Motor neuron (in vitro differentiated cells): ENCODE measurements at regions not wholly inside any gene's neighbourhood (a gene's known extent, or its start where the extent isn't known, plus 50 kb on each side); places are given as distances from the start of the nearest gene placed in this dataset.

ENCODE experiments used
- ATAC-seq, 8 experiments: fragments of 200-7000 bp; cut with Tn5 transposase; replicated peaks in 6 of 8; 2 replicates each; pipeline ENCODE4 v1.8.0; 2021; ENCODE audit warnings: mild to moderate bottlenecking in 8 of 8, moderate library complexity in 8 of 8
- H3K27ac ChIP-seq, 2 donors: fragments of 250-450 bp; sonication (Bioruptor Pico); 2 replicates each; pipeline ENCODE4 v1.9.0; 2021; ENCODE audit warnings: antibody characterized with exemption in 2 of 2, mild to moderate bottlenecking in 2 of 2, moderate library complexity in 1 of 2
- H3K4me1 ChIP-seq, 2 donors: fragments of 250-450 bp; sonication (Bioruptor Pico); replicated peaks in 1 of 2; 2 replicates each; pipeline ENCODE4 v1.6.1; 2021; ENCODE audit warnings: antibody characterized with exemption in 2 of 2, mild to moderate bottlenecking in 2 of 2, moderate library complexity in 1 of 2
- H3K4me3 ChIP-seq, 5 donors: fragments of 250-450 bp; sonication (Bioruptor Pico); 2 replicates each; pipeline ENCODE4 v1.9.0; 2021; ENCODE audit warnings: antibody characterized with exemption in 5 of 5, mild to moderate bottlenecking in 5 of 5, moderate library complexity in 4 of 5
- WGBS, 10 experiments: fragments of 450-650 bp; shearing (Covaris generic); methylation state at CpG; one replicate each; pipeline ENCODE4 v1.0.0; 2022; 5-methylcytosine and 5-hydroxymethylcytosine counted together
- in situ Hi-C, 9 experiments: fragments of 400-800 bp; cut with MboI; loops; one replicate each; pipeline ENCODE4 v1.15.0; 2021; ENCODE audit warnings: low sequenced_read_pairs in 9 of 9, low pct_unique_long_range_greater_than_20kb in 2 of 9; ENCODE audit not compliant: unreplicated experiment in 9 of 9

DNA sequence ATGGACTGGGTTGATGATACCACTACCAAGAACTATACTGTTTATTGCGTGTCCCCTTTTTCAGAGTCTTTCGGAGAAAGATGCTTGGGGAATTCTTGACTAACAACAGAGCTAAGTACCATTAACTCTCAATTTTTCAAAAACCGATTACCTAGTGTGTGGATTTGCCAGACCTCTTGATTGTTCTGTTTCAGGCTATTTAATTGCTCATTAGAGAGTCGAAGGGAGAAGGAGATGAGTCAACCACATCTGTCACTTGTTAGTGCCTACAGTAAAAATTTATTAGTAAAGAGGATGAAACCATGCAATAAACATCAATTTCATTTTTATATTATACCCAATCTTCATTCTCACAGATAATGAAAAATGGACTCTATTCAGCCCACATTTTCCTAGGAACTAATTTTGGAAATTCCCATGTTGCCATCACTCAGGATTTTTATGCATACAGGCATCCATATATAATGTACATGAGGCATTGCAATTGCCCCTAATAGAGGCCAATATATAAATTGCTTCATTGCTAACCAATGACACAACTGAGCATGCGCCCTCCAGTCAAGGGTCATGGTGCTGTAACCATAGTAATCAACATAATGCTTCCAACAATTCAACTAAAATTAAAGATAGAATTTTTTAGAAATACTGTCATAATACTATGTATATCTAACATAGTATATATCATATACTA, 541.7 kb downstream of the TBL1XR1 start:
- Histone ChIP-seq H3K27ac (no peak overlapping the region), H3K4me3 (no peak overlapping the region), H3K4me1 (peaks cover 0 to 27% of the 10 kb centered on the region in 2 donors)
- peak in 5 of 8 experiments; percentile 94 to 97 (median 95) for ATAC-seq
- 17 to 83% (median 50%) methylated on average over 1 to 5 of the region's 5 CpGs; no CpG with 5 or more reads in 1 of the 10 experiments for WGBS, 10 experiments
- in situ Hi-C loops: no loop called here

DNA sequence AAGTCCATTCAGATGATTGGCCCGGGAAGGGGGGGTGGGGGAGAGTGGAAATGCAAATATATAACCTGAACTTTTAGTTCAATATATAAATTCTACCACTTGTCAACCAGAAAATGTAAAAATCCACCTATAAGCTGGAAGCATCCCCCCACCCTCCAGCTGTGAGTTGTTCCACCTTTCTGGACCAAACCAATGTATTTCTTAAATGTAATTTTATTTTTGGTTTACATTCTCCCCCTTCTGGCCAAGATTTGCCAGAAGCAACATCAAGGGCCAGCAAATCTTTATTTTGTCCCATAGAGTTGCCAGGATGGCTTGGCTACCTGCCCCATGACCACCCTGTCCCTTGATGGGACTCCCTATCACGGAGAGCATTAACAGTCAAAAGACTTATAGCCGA, 545.7 kb downstream of the TBL1XR1 start:
- no peak overlapping the region for H3K27ac ChIP-seq
- ATAC-seq: no peak
- peaks cover 0 to 27% of the 10 kb centered on the region in 2 donors for H3K4me1 ChIP-seq
- in situ Hi-C loops: no loop called here
- WGBS, 10 experiments: 60 to 100% (median 91%) methylated on average over 1 to 3 of the region's 3 CpGs; no CpG with 5 or more reads in 2 of the 10 experiments
- no peak overlapping the region for H3K4me3 ChIP-seq

DNA sequence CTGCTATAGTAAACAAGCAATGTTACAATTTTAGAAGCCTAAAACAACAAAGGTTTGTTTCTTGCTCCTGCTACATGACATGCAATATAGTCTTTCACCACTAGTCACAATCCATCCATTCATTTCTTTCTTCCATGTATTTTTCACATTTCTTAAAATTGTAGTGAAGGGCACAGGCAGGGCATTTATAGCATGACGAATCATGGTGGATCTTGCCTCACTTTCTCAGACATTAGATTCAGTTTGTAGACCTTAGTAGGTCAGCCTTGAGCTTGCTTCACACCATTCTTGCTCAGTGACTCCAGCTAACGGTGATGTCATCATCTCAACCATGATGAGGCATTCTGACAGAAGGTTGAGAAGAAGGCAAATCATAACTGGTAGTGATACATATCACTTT, 546.8 kb downstream of the TBL1XR1 start:
- WGBS, 10 experiments: 0 to 100% (median 33%) methylated on average over 1 to 2 of the region's 2 CpGs; no CpG with 5 or more reads in 4 of the 10 experiments
- in situ Hi-C loops: no loop called here
- Histone ChIP-seq H3K4me3 (no peak overlapping the region), H3K4me1 (peaks cover 0 to 15% of the 10 kb centered on the region in 2 donors), H3K27ac (no peak overlapping the region)
- peak in 1 of 8 experiments; percentile 36 for ATAC-seq

DNA sequence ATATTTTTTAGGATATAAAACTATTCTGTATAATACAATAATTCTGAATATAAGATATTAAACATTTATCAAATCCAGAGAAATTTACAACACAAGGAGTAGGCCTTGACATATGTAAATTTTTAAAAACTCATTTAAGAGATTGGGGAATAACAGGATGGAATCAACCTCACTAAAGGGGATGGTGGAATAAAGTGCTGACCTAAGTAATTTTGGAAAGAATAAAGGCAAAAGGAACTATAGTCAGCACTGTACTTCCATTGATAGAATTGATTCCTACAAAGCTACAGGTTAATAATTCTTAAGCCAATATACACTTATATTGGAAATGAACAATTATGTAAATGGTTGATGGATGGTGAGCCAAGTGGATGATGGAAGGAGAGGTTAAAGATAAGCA, 549.3 kb downstream of the TBL1XR1 start:
- Histone ChIP-seq H3K4me1 (no peaks in the 10 kb centered on the region), H3K27ac (no peak overlapping the region), H3K4me3 (no peak overlapping the region)
- ATAC-seq: no peak
- in situ Hi-C loops: loop anchor here in 1 of 9 experiments (10.0 kb wide), 1 partner anchor 133 kb away; no protein-coding TSS in a partner anchor

DNA sequence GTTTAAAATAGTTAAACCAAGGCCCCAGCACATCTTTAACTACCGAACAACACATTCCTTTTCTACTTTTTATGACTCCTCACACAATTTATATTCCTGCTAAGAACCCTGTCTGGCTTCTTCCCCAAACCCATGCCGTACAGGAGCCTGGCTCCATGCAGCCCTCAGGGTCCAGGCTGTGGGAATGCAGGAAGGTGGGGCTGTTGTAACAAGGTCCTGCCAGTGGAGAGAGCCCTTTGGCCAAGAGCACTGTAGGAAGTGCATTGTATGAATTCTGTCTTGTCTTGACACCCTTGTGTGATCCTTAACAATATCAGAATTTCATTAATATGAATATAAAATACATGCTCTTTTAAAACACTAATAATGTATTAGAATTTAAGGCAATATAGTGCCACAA, 563.8 kb downstream of the TBL1XR1 start:
- WGBS, 10 experiments: 8 to 80% (median 72%) methylated on average over 1 to 2 of the region's 2 CpGs; no CpG with 5 or more reads in 3 of the 10 experiments
- in situ Hi-C loops: no loop called here
- ATAC-seq: peak in 2 of 8 experiments; percentile 35 to 41

DNA sequence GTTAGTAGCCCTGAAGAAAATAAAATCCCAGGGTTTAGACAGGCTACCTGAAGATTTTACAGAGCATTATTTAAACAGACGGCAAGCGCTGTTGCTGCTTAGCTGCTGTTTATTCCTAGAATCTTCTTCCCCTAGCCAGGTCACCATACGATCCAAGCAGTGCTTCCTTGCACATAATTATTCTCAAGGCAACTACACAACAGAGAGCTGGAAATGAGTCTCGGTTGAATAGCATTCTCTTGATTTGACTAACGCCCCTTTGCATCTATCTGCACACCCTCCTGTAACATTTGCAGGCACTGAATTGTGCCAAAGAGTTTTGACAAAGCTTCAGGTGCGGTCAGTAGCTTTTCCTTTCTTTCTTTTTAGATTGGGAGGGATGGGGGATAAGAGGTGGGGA, 564.4 kb downstream of the TBL1XR1 start:
- Histone ChIP-seq H3K4me3 (no peak overlapping the region), H3K27ac (no peak overlapping the region), H3K4me1 (peaks cover 7 to 16% of the 10 kb centered on the region in 2 donors)
- ATAC-seq: peak in 2 of 8 experiments; percentile 48 to 52
- in situ Hi-C loops: no loop called here
- 60 to 100% (median 74%) methylated on average over 1 to 6 of the region's 6 CpGs; no CpG with 5 or more reads in 2 of the 10 experiments for WGBS, 10 experiments

More for the DNA sequence above, 563.8 kb downstream of the TBL1XR1 start:
- no peak overlapping the region for H3K27ac ChIP-seq
- no peak overlapping the region for H3K4me3 ChIP-seq
- peaks cover 7 to 10% of the 10 kb centered on the region in 2 donors for H3K4me1 ChIP-seq

DNA sequence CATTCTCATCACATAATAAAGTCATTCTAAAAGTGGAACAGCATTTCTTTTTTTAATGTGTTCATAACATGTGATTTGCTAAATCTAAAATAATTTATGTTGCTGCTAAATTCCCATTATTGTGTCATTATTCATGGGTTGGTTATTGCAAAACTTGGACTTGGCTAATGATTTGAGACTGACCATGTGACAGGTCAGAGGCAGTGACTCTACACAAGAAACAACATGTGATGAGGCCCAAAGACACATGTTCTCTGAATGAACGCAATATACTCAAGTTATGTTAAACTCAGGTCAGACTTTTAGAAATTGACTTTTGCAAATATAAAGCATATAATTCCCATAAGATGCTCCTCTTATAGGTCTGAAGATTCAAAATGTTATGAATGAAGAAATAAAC, 566.1 kb downstream of the TBL1XR1 start:
- 10 to 100% (median 100%) methylated on average over 1 of the region's 1 CpG; no CpG with 5 or more reads in 3 of the 10 experiments for WGBS, 10 experiments
- H3K4me1 ChIP-seq: peaks cover 7 to 19% of the 10 kb centered on the region in 2 donors
- in situ Hi-C loops: no loop called here

DNA sequence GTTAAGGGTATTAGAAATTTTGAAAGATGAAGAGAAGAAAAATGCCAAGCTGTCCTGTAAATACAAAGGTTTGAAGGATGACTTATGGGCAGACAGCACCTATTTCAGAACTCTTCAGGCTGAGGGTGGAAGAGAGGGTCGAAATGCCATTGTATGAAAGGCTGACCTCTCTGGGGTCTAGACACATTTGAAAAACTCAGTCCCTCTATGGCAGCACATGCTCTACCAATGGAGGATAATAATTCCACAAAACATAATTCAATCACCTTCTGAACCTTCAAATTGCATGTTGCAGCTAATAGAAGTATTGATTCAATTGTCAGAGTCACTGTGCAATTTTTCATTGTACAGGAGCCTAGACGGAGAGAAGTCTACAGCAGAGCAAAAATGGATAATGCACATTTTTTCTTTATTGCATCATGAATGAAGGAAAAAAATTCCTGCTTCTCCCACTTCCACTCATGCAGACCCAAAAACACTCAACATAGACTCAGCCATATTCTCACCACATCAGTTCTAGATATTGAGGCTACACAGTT, 569.1 kb downstream of the TBL1XR1 start:
- WGBS, 10 experiments: 13 to 81% (median 46%) methylated on average over 1 to 2 of the region's 2 CpGs; no CpG with 5 or more reads in 1 of the 10 experiments
- in situ Hi-C loops: no loop called here
- H3K4me1 ChIP-seq: peaks cover 6 to 19% of the 10 kb centered on the region in 2 donors
- peak in 5 of 8 experiments; percentile 19 to 79 (median 67) for ATAC-seq
- H3K4me3 ChIP-seq: no peak overlapping the region
- peak overlapping the region in 1 of 2 donors; percentile 28 for H3K27ac ChIP-seq

More for the DNA sequence above, 566.1 kb downstream of the TBL1XR1 start:
- ATAC-seq: peak in 2 of 8 experiments; percentile 37 to 59
- no peak overlapping the region for H3K27ac ChIP-seq
- H3K4me3 ChIP-seq: no peak overlapping the region

DNA sequence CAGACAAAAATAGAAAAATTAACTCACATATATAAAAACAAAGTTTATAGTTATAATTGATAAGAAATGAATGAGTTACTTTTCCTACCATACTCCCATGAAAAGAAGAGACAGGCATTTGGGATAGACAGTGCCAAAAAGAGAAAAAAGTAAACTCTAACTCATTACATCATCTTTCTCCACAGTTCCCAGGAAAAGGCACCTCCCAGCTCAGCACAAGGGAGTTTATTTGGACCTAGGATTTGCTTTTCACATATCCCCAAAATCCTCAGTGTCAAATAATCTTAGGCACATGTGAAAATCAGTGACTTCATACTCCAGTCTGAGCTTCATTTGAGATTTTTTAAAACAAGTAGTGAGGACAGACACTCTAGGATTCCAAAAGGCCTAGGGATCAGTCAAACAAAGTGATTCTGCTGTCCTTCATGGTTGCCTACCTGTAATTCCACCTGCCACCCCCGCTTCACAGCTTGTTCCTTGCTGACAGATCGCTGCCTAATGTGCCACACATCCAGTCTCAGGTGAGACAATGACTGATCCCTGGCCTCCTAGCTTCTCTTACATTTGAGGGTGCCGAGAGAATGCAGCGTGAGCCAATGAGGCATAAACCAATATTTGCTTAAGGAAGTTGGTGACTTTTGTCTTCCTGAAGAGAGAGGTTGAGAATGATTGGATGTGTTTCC, 573.7 kb downstream of the TBL1XR1 start:
- ATAC-seq: no peak
- H3K4me1 ChIP-seq: peaks cover 0 to 22% of the 10 kb centered on the region in 2 donors
- in situ Hi-C loops: no loop called here
- H3K27ac ChIP-seq: no peak overlapping the region
- no peak overlapping the region for H3K4me3 ChIP-seq
- WGBS, 10 experiments: 50 to 100% (median 82%) methylated on average over 1 to 4 of the region's 4 CpGs; no CpG with 5 or more reads in 5 of the 10 experiments

DNA sequence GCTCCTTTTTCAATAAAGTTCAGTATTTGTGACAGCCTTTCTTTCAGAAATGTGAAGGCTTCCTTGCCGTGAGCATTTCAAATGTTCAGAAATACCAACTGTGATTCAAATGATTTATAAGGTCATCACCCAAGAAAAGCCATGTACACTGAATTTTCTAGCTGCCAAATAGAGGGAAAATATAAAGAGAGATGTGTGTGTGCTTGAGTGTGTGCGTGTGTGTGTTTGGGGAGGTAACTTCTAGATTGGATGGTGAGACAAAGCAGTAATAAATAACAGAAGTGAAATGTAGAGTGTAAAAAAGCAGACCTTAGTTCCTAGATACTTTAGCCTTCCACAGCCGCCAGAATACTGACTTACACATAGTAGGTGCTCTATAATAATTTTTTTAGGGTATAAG, 577.4 kb downstream of the TBL1XR1 start:
- no peak overlapping the region for H3K4me3 ChIP-seq
- peaks cover 0 to 12% of the 10 kb centered on the region in 2 donors for H3K4me1 ChIP-seq
- in situ Hi-C loops: no loop called here
- no peak overlapping the region for H3K27ac ChIP-seq
- peak in 4 of 8 experiments; percentile 12 to 74 (median 62) for ATAC-seq
- WGBS, 10 experiments: 36 to 72% (median 66%) methylated on average over 2 to 3 of the region's 3 CpGs; no CpG with 5 or more reads in 3 of the 10 experiments

DNA sequence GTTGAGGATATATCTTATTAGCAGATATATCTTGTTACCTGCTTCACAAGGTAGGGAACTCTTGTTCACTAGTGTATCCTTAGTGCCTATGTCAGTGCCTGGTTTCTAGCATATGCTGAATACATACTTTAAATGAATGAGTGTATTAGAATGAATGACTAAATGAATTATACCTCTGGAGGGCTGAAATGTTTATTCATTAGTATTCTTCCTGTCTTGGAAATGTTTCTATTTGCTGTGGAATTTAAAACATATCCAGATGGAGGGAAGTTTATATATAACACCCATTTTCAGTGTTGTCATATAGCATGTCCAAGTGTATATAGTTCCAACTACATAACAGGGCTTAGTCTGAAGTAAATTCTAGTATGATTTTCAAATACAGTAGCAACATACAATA, 581.5 kb downstream of the TBL1XR1 start:
- H3K4me1 ChIP-seq: peaks cover 0 to 16% of the 10 kb centered on the region in 2 donors
- H3K27ac ChIP-seq: no peak overlapping the region
- in situ Hi-C loops: no loop called here
- no peak for ATAC-seq
- H3K4me3 ChIP-seq: no peak overlapping the region

DNA sequence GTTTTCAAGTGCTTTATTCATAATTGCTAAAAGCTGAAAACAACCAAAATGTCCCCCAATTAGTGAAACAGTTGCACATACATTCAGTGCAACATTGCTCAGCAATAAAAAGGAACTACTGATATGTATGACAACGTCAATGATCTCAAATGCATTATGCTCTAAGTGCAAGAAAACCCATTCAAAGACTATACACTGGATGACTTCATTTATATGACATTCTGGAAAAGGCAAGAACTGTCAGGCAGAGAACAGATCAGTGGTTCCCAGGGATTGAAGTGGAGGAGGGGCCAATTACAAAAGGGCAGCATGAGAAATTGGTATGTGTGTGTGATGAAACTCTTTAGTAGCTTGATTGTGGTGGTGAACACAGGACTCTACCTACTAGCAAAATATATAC, 585.6 kb downstream of the TBL1XR1 start:
- in situ Hi-C loops: no loop called here
- no peak overlapping the region for H3K27ac ChIP-seq
- ATAC-seq: peak in 5 of 8 experiments; percentile 71 to 95 (median 83)
- H3K4me1 ChIP-seq: peaks cover 0 to 4% of the 10 kb centered on the region in 2 donors
- no peak overlapping the region for H3K4me3 ChIP-seq
- 38 to 89% (median 50%) methylated on average over 1 of the region's 1 CpG; no CpG with 5 or more reads in 5 of the 10 experiments for WGBS, 10 experiments

DNA sequence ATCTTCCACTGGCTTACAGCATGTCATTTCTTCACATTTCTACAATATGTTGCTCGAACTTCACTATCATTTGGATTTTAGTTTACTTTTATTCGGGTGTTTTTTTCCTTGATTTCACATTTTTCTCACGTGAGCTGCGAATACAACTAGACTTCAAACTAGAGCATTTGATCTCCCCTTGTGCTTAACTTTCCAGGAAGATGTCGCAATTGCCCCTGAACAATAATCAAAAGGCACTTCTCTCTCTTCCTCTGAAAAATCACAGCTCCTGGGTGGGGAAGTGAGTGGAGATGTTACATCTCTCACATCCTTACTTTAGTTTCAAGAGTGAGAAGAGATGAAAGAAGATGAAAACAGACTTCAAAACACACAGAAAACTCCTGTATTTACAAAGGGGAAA, 587.9 kb downstream of the TBL1XR1 start:
- in situ Hi-C loops: no loop called here
- 30 to 97% (median 83%) methylated on average over 3 to 5 of the region's 5 CpGs; no CpG with 5 or more reads in 1 of the 10 experiments for WGBS, 10 experiments
- peaks cover 0 to 4% of the 10 kb centered on the region in 2 donors for H3K4me1 ChIP-seq
- no peak overlapping the region for H3K27ac ChIP-seq
- H3K4me3 ChIP-seq: no peak overlapping the region
- no peak for ATAC-seq
